ENCODE measurements at regions not wholly inside any gene's neighbourhood (a gene's known extent, or its start where the extent isn't known, plus 50 kb on each side); places are given as distances from the start of the nearest gene placed in this dataset.

DNA sequence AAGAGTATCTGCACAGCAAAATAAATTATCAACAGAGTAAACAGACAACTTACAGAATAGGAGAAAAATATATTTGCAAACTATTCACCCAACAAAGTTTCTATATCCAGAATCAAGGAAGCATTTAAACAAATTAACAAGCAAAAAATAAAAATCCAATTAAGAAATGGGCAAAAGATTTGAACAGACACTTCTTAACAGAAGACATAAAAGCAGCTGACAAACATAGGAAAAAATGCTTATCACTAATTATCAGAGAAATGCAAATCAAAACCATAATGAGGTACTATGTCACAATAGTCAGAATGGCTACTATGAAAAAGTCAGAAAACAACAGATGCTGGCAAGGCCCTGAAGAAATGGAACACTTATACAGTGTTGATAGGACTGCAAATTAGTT lies 434.2 kb upstream of the ADGRB3 start:
- TF ChIP-seq KDM1A (IDR thresholded peaks at IDR 0.05; ENCODE audit: low read depth) (no peak), EP300 (IDR thresholded peaks at IDR 0.05) (no peak), RCOR1 (IDR thresholded peaks at IDR 0.05; ENCODE audit: low read depth, low read length) (no peak), RAD21 (conservative IDR thresholded peaks at IDR 0.05 in 1 of 2, IDR thresholded peaks at IDR 0.05 in 1 of 2) (no peak), MYC (IDR thresholded peaks at IDR 0.05; ENCODE audit: borderline replicate concordance, low read length) (no peak), POLR2A (IDR thresholded peaks at IDR 0.05; ENCODE audit: low read length) (no peak), POLR2AphosphoS2 (conservative IDR thresholded peaks at IDR 0.05; ENCODE audit: low read length) (no peak), NPAS2 (CRISPR knock-in tag; IDR thresholded peaks at IDR 0.05; ENCODE audit: borderline replicate concordance) (no peak), MAFK (IDR thresholded peaks at IDR 0.05; ENCODE audit: partially characterized antibody) (no peak)
- TF ChIP-seq, protein P1, sequence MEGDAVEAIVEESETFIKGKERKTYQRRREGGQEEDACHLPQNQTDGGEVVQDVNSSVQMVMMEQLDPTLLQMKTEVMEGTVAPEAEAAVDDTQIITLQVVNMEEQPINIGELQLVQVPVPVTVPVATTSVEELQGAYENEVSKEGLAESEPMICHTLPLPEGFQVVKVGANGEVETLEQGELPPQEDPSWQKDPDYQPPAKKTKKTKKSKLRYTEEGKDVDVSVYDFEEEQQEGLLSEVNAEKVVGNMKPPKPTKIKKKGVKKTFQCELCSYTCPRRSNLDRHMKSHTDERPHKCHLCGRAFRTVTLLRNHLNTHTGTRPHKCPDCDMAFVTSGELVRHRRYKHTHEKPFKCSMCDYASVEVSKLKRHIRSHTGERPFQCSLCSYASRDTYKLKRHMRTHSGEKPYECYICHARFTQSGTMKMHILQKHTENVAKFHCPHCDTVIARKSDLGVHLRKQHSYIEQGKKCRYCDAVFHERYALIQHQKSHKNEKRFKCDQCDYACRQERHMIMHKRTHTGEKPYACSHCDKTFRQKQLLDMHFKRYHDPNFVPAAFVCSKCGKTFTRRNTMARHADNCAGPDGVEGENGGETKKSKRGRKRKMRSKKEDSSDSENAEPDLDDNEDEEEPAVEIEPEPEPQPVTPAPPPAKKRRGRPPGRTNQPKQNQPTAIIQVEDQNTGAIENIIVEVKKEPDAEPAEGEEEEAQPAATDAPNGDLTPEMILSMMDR (IDR thresholded peaks at IDR 0.05): no peak
- TF ChIP-seq, protein P2, sequence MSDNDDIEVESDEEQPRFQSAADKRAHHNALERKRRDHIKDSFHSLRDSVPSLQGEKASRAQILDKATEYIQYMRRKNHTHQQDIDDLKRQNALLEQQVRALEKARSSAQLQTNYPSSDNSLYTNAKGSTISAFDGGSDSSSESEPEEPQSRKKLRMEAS (IDR thresholded peaks at IDR 0.05): no peak
- TF ChIP-seq, protein P3, sequence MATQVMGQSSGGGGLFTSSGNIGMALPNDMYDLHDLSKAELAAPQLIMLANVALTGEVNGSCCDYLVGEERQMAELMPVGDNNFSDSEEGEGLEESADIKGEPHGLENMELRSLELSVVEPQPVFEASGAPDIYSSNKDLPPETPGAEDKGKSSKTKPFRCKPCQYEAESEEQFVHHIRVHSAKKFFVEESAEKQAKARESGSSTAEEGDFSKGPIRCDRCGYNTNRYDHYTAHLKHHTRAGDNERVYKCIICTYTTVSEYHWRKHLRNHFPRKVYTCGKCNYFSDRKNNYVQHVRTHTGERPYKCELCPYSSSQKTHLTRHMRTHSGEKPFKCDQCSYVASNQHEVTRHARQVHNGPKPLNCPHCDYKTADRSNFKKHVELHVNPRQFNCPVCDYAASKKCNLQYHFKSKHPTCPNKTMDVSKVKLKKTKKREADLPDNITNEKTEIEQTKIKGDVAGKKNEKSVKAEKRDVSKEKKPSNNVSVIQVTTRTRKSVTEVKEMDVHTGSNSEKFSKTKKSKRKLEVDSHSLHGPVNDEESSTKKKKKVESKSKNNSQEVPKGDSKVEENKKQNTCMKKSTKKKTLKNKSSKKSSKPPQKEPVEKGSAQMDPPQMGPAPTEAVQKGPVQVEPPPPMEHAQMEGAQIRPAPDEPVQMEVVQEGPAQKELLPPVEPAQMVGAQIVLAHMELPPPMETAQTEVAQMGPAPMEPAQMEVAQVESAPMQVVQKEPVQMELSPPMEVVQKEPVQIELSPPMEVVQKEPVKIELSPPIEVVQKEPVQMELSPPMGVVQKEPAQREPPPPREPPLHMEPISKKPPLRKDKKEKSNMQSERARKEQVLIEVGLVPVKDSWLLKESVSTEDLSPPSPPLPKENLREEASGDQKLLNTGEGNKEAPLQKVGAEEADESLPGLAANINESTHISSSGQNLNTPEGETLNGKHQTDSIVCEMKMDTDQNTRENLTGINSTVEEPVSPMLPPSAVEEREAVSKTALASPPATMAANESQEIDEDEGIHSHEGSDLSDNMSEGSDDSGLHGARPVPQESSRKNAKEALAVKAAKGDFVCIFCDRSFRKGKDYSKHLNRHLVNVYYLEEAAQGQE (IDR thresholded peaks at IDR 0.05): no peak
- TF ChIP-seq, protein P4, sequence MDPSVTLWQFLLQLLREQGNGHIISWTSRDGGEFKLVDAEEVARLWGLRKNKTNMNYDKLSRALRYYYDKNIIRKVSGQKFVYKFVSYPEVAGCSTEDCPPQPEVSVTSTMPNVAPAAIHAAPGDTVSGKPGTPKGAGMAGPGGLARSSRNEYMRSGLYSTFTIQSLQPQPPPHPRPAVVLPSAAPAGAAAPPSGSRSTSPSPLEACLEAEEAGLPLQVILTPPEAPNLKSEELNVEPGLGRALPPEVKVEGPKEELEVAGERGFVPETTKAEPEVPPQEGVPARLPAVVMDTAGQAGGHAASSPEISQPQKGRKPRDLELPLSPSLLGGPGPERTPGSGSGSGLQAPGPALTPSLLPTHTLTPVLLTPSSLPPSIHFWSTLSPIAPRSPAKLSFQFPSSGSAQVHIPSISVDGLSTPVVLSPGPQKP (IDR thresholded peaks at IDR 0.05; ENCODE audit: low read depth, low read length): no peak

All from A549 (cell line).